ENCODE measurements at regions not wholly inside any gene's neighbourhood (a gene's known extent, or its start where the extent isn't known, plus 50 kb on each side); places are given as distances from the start of the nearest gene placed in this dataset.

DNA sequence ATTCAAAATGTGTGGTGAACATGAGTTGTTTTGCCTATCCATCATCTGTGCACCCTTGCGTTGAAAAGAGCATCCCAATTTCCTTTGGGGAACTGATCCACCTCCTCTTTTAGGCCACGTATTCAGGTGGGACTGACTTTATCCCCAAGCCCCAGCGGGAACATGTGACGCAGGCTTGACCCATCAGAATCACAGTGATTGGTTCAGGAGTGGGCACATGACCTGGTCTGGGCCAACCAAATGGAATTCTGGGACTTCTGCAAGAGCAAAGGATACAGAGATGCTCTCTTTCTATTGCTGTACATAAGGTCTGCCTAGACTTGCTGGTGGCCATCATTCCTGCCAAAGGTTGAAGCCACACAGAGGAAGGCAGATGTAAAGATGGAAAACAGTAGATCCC is 158.9 kb downstream of the IRX5 start:
- TF ChIP-seq CTCF (IDR thresholded peaks at IDR 0.05) (no peak), POLR2A (IDR thresholded peaks at IDR 0.05) (no peak)

Measured in Peyer's patch (tissue), 4 donors.